K562 (cell line): ENCODE measurements at regions not wholly inside any gene's neighbourhood (a gene's known extent, or its start where the extent isn't known, plus 50 kb on each side); places are given as distances from the start of the nearest gene placed in this dataset.

Source experiments
- ATAC-seq: fragments of 200-7000 bp; cut with Tn5 transposase; 3 replicates; pipeline ENCODE4 v1.9.1; 2020; ENCODE audit warnings: moderate library complexity
- BruUV-seq: library from RNA; stranded (reverse); fragments of 400-500 nt; replicated peaks from 2 replicates; lab custom pipeline; 2021; lab: Mats Ljungman, UMichigan
- CTCF ChIA-PET: fragments of 300-600 bp; formaldehyde crosslinking; extraction: SDS; loops from one replicate; lab custom pipeline; 2021; ENCODE audit warnings: low intra/inter-chr PET ratio; lab: Yijun Ruan, JAX
- POLR2A ChIA-PET: fragments of 300-600, 350-650 bp; sonication (Branson Sonifier 250); formaldehyde crosslinking; extraction: SDS; loops from one replicate; lab custom pipeline; 2021; ENCODE audit warnings: antibody characterized with exemption, inconsistent platforms; lab: Yijun Ruan, JAX
- DNase-seq, 4 experiments: peaks; one replicate each; pipeline versions ENCODE4 v3.0.0 to v3.0.0-alpha.2; 2011 to 2018; ENCODE audit warnings: low spot score in 3 of 4, mixed read lengths in 3 of 4; ENCODE audit errors: extremely low read depth in 1 of 4
- FAIRE-seq: peaks from 2 replicates; lab custom pipeline; 2011; peaks lifted over from hg19 to GRCh38; lab: Jason Lieb, UNC
- H2AFZ ChIP-seq: 2 replicates; pipeline ENCODE4 v1.6.0; 2011; ENCODE audit warnings: low read depth, low read length, control low read depth, inconsistent platforms
- H3K27ac ChIP-seq: fragments of 200-600 bp; 3 replicates; pipeline ENCODE4 v1.8.0; 2011; ENCODE audit warnings: low read depth, mild to moderate bottlenecking, control low read depth, inconsistent platforms, low read length, moderate library complexity, mixed read lengths; ENCODE audit errors: extremely low read depth
- H3K27me3 ChIP-seq, 2 experiments: fragments of 300-600 bp in 1 of 2; 2 replicates in 1 of 2; 3 replicates in 1 of 2; pipeline versions ENCODE4 v1.6.0 to v1.8.0; 2011; ENCODE audit warnings: inconsistent platforms in 2 of 2, low read length in 2 of 2, mild to moderate bottlenecking in 1 of 2, mixed read lengths in 1 of 2, moderate library complexity in 1 of 2; ENCODE audit not compliant: control insufficient read depth in 2 of 2, insufficient read depth in 2 of 2
- H3K36me3 ChIP-seq: fragments of 300-600 bp; 3 replicates; pipeline ENCODE4 v1.8.0; 2011; ENCODE audit warnings: mild to moderate bottlenecking, low read length, inconsistent platforms; ENCODE audit not compliant: control insufficient read depth, insufficient read depth
- H3K4me1 ChIP-seq, 2 experiments: fragments of 200-600 bp in 1 of 2; replicated peaks in 1 of 2; 2 replicates in 1 of 2; 3 replicates in 1 of 2; pipeline versions ENCODE4 v1.5.1 to v1.8.0; 2011; ENCODE audit warnings: inconsistent platforms in 2 of 2, low read length in 2 of 2, mild to moderate bottlenecking in 1 of 2, mixed read lengths in 1 of 2, moderate library complexity in 1 of 2; ENCODE audit not compliant: control insufficient read depth in 2 of 2, insufficient read depth in 2 of 2
- H3K4me2 ChIP-seq: 2 replicates; pipeline ENCODE4 v1.6.1; 2011; ENCODE audit warnings: low read length, control low read depth, inconsistent platforms, mixed read lengths; ENCODE audit not compliant: insufficient read depth
- H3K4me3 ChIP-seq: fragments of 200-600 bp; sonication (generic), shearing (Covaris generic); 2 replicates; pipeline ENCODE4 v1.5.1; 2016; ENCODE audit warnings: control low read depth, inconsistent platforms
- H3K79me2 ChIP-seq: fragments of 200-600 bp; 3 replicates; pipeline ENCODE4 v1.8.0; 2011; ENCODE audit warnings: low read length, inconsistent platforms; ENCODE audit not compliant: control insufficient read depth, insufficient read depth
- H3K9ac ChIP-seq, 2 experiments: 2 replicates each; pipeline versions ENCODE4 v1.6.0 to v1.6.1; 2011; ENCODE audit warnings: low read depth in 2 of 2, low read length in 2 of 2, control low read depth in 1 of 2, inconsistent platforms in 1 of 2, mild to moderate bottlenecking in 1 of 2, mixed read lengths in 1 of 2; ENCODE audit not compliant: insufficient read depth in 1 of 2
- H3K9me1 ChIP-seq: one replicate; pipeline ENCODE4 v1.6.0; 2011; ENCODE audit warnings: inconsistent platforms, mild to moderate bottlenecking, low read length, moderate library complexity; ENCODE audit not compliant: control insufficient read depth, insufficient read depth
- H3K9me3 ChIP-seq: replicated peaks from 2 replicates; pipeline ENCODE4 v1.5.1; 2011; ENCODE audit warnings: low read depth, low read length, inconsistent platforms; ENCODE audit not compliant: control insufficient read depth, insufficient read depth
- H4K20me1 ChIP-seq: replicated peaks from 2 replicates; pipeline ENCODE4 v1.6.1; 2011; ENCODE audit warnings: low read length, inconsistent platforms, mixed read lengths; ENCODE audit not compliant: control insufficient read depth, insufficient read depth
- ATF7 ChIP-seq: fragments of 450-650 bp; IDR thresholded peaks from 2 replicates; pipeline ENCODE4 v1.7.1; 2014; ENCODE audit warnings: mild to moderate bottlenecking, moderate library complexity
- BCOR ChIP-seq: fragments of 450-650 bp; IDR thresholded peaks from 2 replicates; pipeline ENCODE4 v1.6.1; 2016
- CBFA2T2 ChIP-seq: fragments of 450-650 bp; conservative IDR thresholded peaks from 2 replicates; pipeline ENCODE4 v1.6.1; 2017; ENCODE audit warnings: mild to moderate bottlenecking
- DPF2 ChIP-seq: fragments of 450-650 bp; IDR thresholded peaks from 2 replicates; pipeline ENCODE4 v1.6.1; 2016
- GABPA ChIP-seq: fragments of 200-800 bp; sonication (Bioruptor generic); conservative IDR thresholded peaks from 2 replicates; pipeline ENCODE4 v1.6.1; 2016; ENCODE audit warnings: low read depth, missing genetic modification characterization, missing compliant biosample characterization
- LEF1 ChIP-seq: fragments of 450-650 bp; IDR thresholded peaks from 2 replicates; pipeline ENCODE4 v1.6.1; 2016; ENCODE audit warnings: mild to moderate bottlenecking
- MEIS2 ChIP-seq: fragments of 450-650 bp; IDR thresholded peaks from 2 replicates; pipeline ENCODE4 v1.6.1; 2014; ENCODE audit warnings: mild to moderate bottlenecking; ENCODE audit not compliant: partially characterized antibody
- MTA2 ChIP-seq: fragments of 450-650 bp; IDR thresholded peaks from 2 replicates; pipeline ENCODE4 v1.6.1; 2016; ENCODE audit warnings: low read depth
- NCOA1 ChIP-seq: fragments of 450-650 bp; IDR thresholded peaks from 2 replicates; pipeline ENCODE4 v1.6.1; 2016; ENCODE audit warnings: low read depth
- NELFE ChIP-seq: IDR thresholded peaks from 2 replicates; pipeline ENCODE4 v1.6.1; 2011; ENCODE audit warnings: mild to moderate bottlenecking; ENCODE audit not compliant: insufficient read depth, insufficient read length
- PTTG1 ChIP-seq: fragments of 450-650 bp; IDR thresholded peaks from 2 replicates; pipeline ENCODE4 v1.6.1; 2016; ENCODE audit warnings: low read depth, mild to moderate bottlenecking, missing genetic modification characterization, missing compliant biosample characterization
- SAFB2 ChIP-seq: fragments of 200-400 bp; formaldehyde crosslinking; IDR thresholded peaks from 2 replicates; pipeline ENCODE4 v1.6.1; 2018; ENCODE audit warnings: borderline replicate concordance, low read length, low read depth, moderate library complexity; ENCODE audit not compliant: severe bottlenecking
- SMARCB1 ChIP-seq: IDR thresholded peaks from 2 replicates; pipeline ENCODE4 v1.6.1; 2011; ENCODE audit warnings: improper control_type of control experiment, low read depth; ENCODE audit not compliant: insufficient read length
- SMARCE1 ChIP-seq: fragments of 450-650 bp; IDR thresholded peaks from 2 replicates; pipeline ENCODE4 v1.7.1; 2016; ENCODE audit warnings: mild to moderate bottlenecking
- THRAP3 ChIP-seq: fragments of 450-650 bp; IDR thresholded peaks from 2 replicates; pipeline ENCODE4 v1.6.1; 2016; ENCODE audit warnings: mild to moderate bottlenecking, inconsistent platforms, borderline replicate concordance
- ZNF253 ChIP-seq: fragments of 250-450 bp; sonication (Bioruptor Pico); conservative IDR thresholded peaks from 2 replicates; pipeline ENCODE4 v1.6.1; 2021; ENCODE audit warnings: mild to moderate bottlenecking
- ZNF561 ChIP-seq: fragments of 450-650 bp; formaldehyde crosslinking; conservative IDR thresholded peaks from 2 replicates; pipeline ENCODE4 v1.4.0; 2020; ENCODE audit warnings: mild to moderate bottlenecking, moderate library complexity
- ZNF644 ChIP-seq: fragments of 200-800 bp; sonication (Bioruptor generic); IDR thresholded peaks from 2 replicates; pipeline ENCODE4 v1.6.1; 2016; ENCODE audit warnings: low read depth, missing genetic modification characterization, missing compliant biosample characterization
- WGBS: fragments of 100-300 bp; shearing (Covaris generic); methylation state at CpG from one replicate; pipeline ENCODE4 v1.1.6; 2016; ENCODE audit warnings: low coverage, mixed read lengths; ENCODE audit not compliant: insufficient coverage; ENCODE audit errors: missing lambda C conversion rate; 5-methylcytosine and 5-hydroxymethylcytosine counted together
- in situ Hi-C: fragments of 300-500 bp; cut with MboI; formaldehyde crosslinking; loops from 4 replicates; pipeline ENCODE4 v1.15.0; 2018; ENCODE audit warnings: inconsistent platforms, mixed read lengths
- intact Hi-C: fragments of 100-400 bp; cut with micrococcal nuclease; formaldehyde crosslinking; loops from 2 replicates; pipeline ENCODE4 v1.14.2; 2022
- TF ChIP-seq, protein P1 (sequence below): sonication (generic); formaldehyde crosslinking; IDR thresholded peaks from 2 replicates; pipeline ENCODE4 v1.8.0; 2023; ENCODE audit warnings: missing genetic modification reagents, mild to moderate bottlenecking, borderline replicate concordance

DNA sequence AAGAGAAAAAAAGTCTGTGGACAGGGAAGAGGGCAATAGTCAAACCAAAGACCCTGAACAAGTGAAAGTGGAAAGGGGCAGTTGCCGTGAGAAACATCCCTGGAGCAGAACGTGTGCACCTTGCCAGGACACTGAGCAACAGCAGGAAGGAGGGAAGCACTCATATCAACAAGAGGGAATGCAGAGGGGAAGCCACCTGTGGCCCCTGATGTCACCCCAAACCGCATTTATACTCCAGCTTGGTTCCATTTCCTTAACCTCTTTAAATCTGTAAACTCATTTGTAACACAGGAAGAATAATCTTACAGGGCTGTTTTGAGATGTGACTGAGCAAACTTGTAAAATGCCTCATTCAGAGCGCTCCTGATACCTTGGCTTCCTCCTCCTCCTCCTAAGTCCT, 698.8 kb downstream of the DIAPH3 start (continued):
- TF ChIP-seq, protein P1, sequence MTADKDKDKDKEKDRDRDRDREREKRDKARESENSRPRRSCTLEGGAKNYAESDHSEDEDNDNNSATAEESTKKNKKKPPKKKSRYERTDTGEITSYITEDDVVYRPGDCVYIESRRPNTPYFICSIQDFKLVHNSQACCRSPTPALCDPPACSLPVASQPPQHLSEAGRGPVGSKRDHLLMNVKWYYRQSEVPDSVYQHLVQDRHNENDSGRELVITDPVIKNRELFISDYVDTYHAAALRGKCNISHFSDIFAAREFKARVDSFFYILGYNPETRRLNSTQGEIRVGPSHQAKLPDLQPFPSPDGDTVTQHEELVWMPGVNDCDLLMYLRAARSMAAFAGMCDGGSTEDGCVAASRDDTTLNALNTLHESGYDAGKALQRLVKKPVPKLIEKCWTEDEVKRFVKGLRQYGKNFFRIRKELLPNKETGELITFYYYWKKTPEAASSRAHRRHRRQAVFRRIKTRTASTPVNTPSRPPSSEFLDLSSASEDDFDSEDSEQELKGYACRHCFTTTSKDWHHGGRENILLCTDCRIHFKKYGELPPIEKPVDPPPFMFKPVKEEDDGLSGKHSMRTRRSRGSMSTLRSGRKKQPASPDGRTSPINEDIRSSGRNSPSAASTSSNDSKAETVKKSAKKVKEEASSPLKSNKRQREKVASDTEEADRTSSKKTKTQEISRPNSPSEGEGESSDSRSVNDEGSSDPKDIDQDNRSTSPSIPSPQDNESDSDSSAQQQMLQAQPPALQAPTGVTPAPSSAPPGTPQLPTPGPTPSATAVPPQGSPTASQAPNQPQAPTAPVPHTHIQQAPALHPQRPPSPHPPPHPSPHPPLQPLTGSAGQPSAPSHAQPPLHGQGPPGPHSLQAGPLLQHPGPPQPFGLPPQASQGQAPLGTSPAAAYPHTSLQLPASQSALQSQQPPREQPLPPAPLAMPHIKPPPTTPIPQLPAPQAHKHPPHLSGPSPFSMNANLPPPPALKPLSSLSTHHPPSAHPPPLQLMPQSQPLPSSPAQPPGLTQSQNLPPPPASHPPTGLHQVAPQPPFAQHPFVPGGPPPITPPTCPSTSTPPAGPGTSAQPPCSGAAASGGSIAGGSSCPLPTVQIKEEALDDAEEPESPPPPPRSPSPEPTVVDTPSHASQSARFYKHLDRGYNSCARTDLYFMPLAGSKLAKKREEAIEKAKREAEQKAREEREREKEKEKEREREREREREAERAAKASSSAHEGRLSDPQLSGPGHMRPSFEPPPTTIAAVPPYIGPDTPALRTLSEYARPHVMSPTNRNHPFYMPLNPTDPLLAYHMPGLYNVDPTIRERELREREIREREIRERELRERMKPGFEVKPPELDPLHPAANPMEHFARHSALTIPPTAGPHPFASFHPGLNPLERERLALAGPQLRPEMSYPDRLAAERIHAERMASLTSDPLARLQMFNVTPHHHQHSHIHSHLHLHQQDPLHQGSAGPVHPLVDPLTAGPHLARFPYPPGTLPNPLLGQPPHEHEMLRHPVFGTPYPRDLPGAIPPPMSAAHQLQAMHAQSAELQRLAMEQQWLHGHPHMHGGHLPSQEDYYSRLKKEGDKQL (CRISPR knock-in tag): no peak
- TF ChIP-seq SMARCB1: no peak
- no peak for TF ChIP-seq THRAP3
- no peak for TF ChIP-seq GABPA (tag)

DNA sequence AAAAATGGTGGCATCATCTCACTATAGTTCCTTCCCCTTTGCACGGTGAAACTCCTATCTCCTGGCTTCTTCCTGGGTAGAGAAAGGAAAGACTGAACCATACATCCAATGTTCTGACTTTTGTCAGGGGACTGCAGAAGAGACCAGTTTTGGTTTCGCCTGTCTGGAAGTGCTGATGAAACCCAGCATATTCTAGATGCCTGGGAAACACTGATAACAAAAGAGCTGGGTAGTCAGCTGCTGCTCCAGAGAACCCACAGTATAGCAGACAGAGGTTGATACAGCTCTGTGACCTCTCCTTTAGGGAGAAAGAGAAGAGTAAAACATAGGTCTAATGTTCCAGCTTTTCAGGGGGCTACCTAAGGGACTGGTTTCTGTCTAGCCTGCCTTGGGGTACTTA, 695.3 kb downstream of the DIAPH3 start:
- intact Hi-C loops: loop anchor here (10.0 kb wide), 1 partner anchor 756 kb away; no protein-coding TSS in a partner anchor
- no peak overlapping the region for H2AFZ ChIP-seq
- peak overlapping the region; percentile 32; the same call in 2 of the 3 replicates for H3K27ac ChIP-seq
- ChIA-PET POLR2A (interaction anchor here (0.7 kb wide), 1 partner anchor 15 kb away, joined by 3 read pairs; no protein-coding TSS in a partner anchor), CTCF (no interaction called here)
- in situ Hi-C loops: loop anchor here (25.0 kb wide), 1 partner anchor 444 kb away; no protein-coding TSS in a partner anchor
- no peaks in the 10 kb centered on the region for H3K9me1 ChIP-seq
- peaks cover 0 to 2% of the 10 kb centered on the region in 2 experiments; a peak in 2 of 5 replicates for H3K4me1 ChIP-seq
- 0% methylated on average over 1 of the region's 2 CpGs for WGBS
- DNase-seq (peak; percentile 7 to 73 (median 30)), FAIRE-seq (peak; percentile 87), ATAC-seq (peak; percentile 95)
- no peak overlapping the region for H3K9ac ChIP-seq
- H3K36me3 ChIP-seq: no peaks in the 10 kb centered on the region
- no peaks in the 10 kb centered on the region for H3K79me2 ChIP-seq
- BruUV-seq: no TSS peak
- H3K4me2 ChIP-seq: peak overlapping the region; percentile 38; the same call in 1 of the 2 replicates
- no peak overlapping the region for H3K4me3 ChIP-seq
- H3K9me3 ChIP-seq: no peaks in the 10 kb centered on the region
- no peaks in the 10 kb centered on the region for H4K20me1 ChIP-seq
- no peaks in the 10 kb centered on the region for H3K27me3 ChIP-seq
- no peak for TF ChIP-seq PTTG1 (tag)
- TF ChIP-seq ZNF561: no peak
- no peak for TF ChIP-seq SAFB2
- TF ChIP-seq DPF2: peak; percentile 78
- TF ChIP-seq ZNF253: no peak
- TF ChIP-seq LEF1: peak; percentile 67; the same call in 1 of the 2 replicates
- peak; percentile 58 for TF ChIP-seq MTA2
- peak; percentile 71 for TF ChIP-seq ATF7
- TF ChIP-seq MEIS2: peak; percentile 48
- TF ChIP-seq CBFA2T2: peak; percentile 84
- TF ChIP-seq BCOR: no peak
- TF ChIP-seq ZNF644 (tag): no peak
- peak; percentile 39; the same call in 1 of the 2 replicates for TF ChIP-seq SMARCE1
- TF ChIP-seq NELFE: no peak
- 0 out of 2 replicates have a peak, but pooled peaks have one; percentile 26 for TF ChIP-seq NCOA1
